ENCODE measurements at regions not wholly inside any gene's neighbourhood (a gene's known extent, or its start where the extent isn't known, plus 50 kb on each side); places are given as distances from the start of the nearest gene placed in this dataset.

DNA sequence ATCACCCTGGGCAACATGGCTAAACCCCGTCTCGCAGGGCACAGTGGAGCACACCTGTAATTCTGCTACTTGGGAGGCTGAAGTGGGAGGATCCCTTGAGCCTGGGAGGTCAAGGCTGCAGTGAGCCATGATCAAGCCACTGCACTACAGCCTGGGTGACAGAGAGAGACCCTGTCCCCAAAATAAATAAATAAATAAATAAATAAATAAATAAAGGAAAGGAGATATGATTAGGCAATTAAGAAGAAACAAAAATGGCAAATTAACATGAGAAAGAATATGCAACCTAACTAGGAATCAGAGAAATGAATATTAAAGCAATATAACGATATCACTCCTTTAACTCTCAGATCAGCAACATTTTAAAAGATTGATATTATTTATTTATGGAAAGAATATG lies 92.3 kb downstream of the C1D start:
- TF ChIP-seq, protein P1, sequence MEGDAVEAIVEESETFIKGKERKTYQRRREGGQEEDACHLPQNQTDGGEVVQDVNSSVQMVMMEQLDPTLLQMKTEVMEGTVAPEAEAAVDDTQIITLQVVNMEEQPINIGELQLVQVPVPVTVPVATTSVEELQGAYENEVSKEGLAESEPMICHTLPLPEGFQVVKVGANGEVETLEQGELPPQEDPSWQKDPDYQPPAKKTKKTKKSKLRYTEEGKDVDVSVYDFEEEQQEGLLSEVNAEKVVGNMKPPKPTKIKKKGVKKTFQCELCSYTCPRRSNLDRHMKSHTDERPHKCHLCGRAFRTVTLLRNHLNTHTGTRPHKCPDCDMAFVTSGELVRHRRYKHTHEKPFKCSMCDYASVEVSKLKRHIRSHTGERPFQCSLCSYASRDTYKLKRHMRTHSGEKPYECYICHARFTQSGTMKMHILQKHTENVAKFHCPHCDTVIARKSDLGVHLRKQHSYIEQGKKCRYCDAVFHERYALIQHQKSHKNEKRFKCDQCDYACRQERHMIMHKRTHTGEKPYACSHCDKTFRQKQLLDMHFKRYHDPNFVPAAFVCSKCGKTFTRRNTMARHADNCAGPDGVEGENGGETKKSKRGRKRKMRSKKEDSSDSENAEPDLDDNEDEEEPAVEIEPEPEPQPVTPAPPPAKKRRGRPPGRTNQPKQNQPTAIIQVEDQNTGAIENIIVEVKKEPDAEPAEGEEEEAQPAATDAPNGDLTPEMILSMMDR (conservative IDR thresholded peaks at IDR 0.05; ENCODE audit: low read length), result no peak
- TF ChIP-seq EZH2phosphoT487 (IDR thresholded peaks at IDR 0.05; ENCODE audit: borderline replicate concordance), result no peak
